ENCODE measurements at regions not wholly inside any gene's neighbourhood (a gene's known extent, or its start where the extent isn't known, plus 50 kb on each side); places are given as distances from the start of the nearest gene placed in this dataset.

DNA sequence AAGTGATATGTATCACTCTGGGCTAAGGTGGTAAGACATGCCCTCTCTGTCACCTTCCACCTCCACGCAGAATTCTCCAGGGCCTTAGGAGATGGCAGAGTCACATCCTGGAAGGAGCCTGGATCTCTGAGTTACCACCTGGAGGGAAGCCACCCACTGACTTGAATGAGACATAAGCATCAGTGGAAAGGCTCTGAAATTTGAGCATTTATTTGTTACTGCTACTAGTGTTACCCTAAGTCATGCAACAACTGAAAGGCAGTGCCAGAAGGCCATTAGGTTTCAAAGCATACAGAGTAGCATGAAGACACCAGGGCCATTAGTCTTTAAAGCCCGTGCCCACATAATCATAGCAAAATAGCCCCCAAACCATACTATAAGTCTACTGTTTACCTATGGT lies 230.3 kb upstream of the IRF2BP2 start:
- Histone ChIP-seq H3K4me1 (ENCODE audit: control extremely low read depth in 1 of 4, control insufficient read depth in 4 of 4, insufficient read depth in 4 of 4, low read length in 3 of 4) (peaks cover 43 to 79% (median 52%) of the 10 kb centered on the region in 4 experiments), H3K36me3 (ENCODE audit: control insufficient read depth in 4 of 4, insufficient read depth in 4 of 4, low read length in 3 of 4) (no peaks in the 10 kb centered on the region), H3K4me3 (ENCODE audit: control insufficient read depth in 1 of 7, extremely low read depth in 1 of 7, insufficient read depth in 4 of 7, low read depth in 2 of 7, low read length in 6 of 7) (no peak overlapping the region), H3K27ac (ENCODE audit: insufficient read depth in 1 of 2, low read depth in 1 of 2, low read length in 2 of 2, poor library complexity in 1 of 2, severe bottlenecking in 2 of 2) (no peak overlapping the region), H3K9me3 (ENCODE audit: control extremely low read depth in 1 of 5, control insufficient read depth in 4 of 5, insufficient read depth in 2 of 5, low read depth in 1 of 5, low read length in 4 of 5) (no peaks in the 10 kb centered on the region), H3K27me3 (replicated peaks in 2 of 5; ENCODE audit: control insufficient read depth in 4 of 5, insufficient read depth in 5 of 5, low read length in 4 of 5) (no peaks in the 10 kb centered on the region)
- 100% methylated on average over 1 of the region's 2 CpGs for WGBS (ENCODE audit: insufficient coverage)
- CTCF ChIA-PET: interaction anchor here (1.0 to 2.5 kb wide), 8 partner anchors 8 to 253 kb away, joined by 3 to 12 read pairs (median 4); no protein-coding TSS in a partner anchor
- POLR2A ChIA-PET: no interaction called here
- no peak for DNase-seq

GRCh38 chr1:234839663-234840062 lies 229.7 kb upstream of the IRF2BP2 start:
- Histone ChIP-seq H3K36me3 (ENCODE audit: control insufficient read depth in 4 of 4, insufficient read depth in 4 of 4, low read length in 3 of 4) (no peaks in the 10 kb centered on the region), H3K4me3 (ENCODE audit: control insufficient read depth in 1 of 7, extremely low read depth in 1 of 7, insufficient read depth in 4 of 7, low read depth in 2 of 7, low read length in 6 of 7) (no peak overlapping the region), H3K27ac (ENCODE audit: insufficient read depth in 1 of 2, low read depth in 1 of 2, low read length in 2 of 2, poor library complexity in 1 of 2, severe bottlenecking in 2 of 2) (no peak overlapping the region), H3K4me1 (ENCODE audit: control extremely low read depth in 1 of 4, control insufficient read depth in 4 of 4, insufficient read depth in 4 of 4, low read length in 3 of 4) (peaks cover 37 to 73% (median 46%) of the 10 kb centered on the region in 4 experiments), H3K9me3 (ENCODE audit: control extremely low read depth in 1 of 5, control insufficient read depth in 4 of 5, insufficient read depth in 2 of 5, low read depth in 1 of 5, low read length in 4 of 5) (no peaks in the 10 kb centered on the region), H3K27me3 (replicated peaks in 2 of 5; ENCODE audit: control insufficient read depth in 4 of 5, insufficient read depth in 5 of 5, low read length in 4 of 5) (no peaks in the 10 kb centered on the region)
- ChIA-PET CTCF (interaction anchor here (0.8 to 2.2 kb wide), 7 partner anchors 8 to 340 kb away, joined by 3 to 6 read pairs (median 4); no protein-coding TSS in a partner anchor), POLR2A (no interaction called here)
- DNase-seq: no peak
- 96% methylated on average over 2 of the region's 2 CpGs for WGBS (ENCODE audit: insufficient coverage)

- WGBS (ENCODE audit: insufficient coverage): no CpG with 5 or more reads among the region's 1 CpG
- Histone ChIP-seq H3K4me3 (ENCODE audit: control insufficient read depth in 1 of 7, extremely low read depth in 1 of 7, insufficient read depth in 4 of 7, low read depth in 2 of 7, low read length in 6 of 7) (no peak overlapping the region), H3K4me1 (ENCODE audit: control extremely low read depth in 1 of 4, control insufficient read depth in 4 of 4, insufficient read depth in 4 of 4, low read length in 3 of 4) (peaks cover 30 to 64% (median 38%) of the 10 kb centered on the region in 4 experiments), H3K9me3 (ENCODE audit: control extremely low read depth in 1 of 5, control insufficient read depth in 4 of 5, insufficient read depth in 2 of 5, low read depth in 1 of 5, low read length in 4 of 5) (no peaks in the 10 kb centered on the region), H3K36me3 (ENCODE audit: control insufficient read depth in 4 of 4, insufficient read depth in 4 of 4, low read length in 3 of 4) (no peaks in the 10 kb centered on the region), H3K27ac (ENCODE audit: insufficient read depth in 1 of 2, low read depth in 1 of 2, low read length in 2 of 2, poor library complexity in 1 of 2, severe bottlenecking in 2 of 2) (peak overlapping the region in 1 of 2 experiments; percentile 30), H3K27me3 (replicated peaks in 2 of 5; ENCODE audit: control insufficient read depth in 4 of 5, insufficient read depth in 5 of 5, low read length in 4 of 5) (no peaks in the 10 kb centered on the region)
- ChIA-PET POLR2A (interaction anchor here (0.6 to 1.2 kb wide), 3 partner anchors 17 to 66 kb away, joined by 3 to 6 read pairs (median 3); no protein-coding TSS in a partner anchor), CTCF (interaction anchor here (0.6 to 2.2 kb wide), 8 partner anchors 9 to 339 kb away, joined by 3 to 6 read pairs (median 3); no protein-coding TSS in a partner anchor)
- no peak for DNase-seq
Measured at GRCh38 chr1:234838820-234839219, 228.8 kb upstream of the IRF2BP2 start.

DNA sequence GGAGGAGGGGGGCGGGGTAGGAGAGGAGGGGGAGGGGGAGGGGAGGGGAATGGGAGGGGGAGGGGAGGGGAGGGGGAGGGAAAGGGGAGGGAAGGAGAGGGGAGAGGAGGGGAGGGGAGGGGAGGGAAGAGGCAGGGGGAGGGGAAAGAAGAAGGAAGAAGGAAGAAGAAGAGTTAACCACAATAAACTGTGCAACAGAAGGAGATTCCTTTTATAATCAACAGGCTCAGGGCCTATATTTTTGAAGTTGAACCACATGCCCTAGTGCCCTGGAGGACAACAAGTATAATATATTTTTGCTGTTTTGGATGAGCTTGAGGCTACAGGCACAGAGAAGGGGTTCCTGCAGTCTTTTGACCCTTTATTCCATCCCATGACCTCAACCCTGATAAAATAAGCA lies 228.2 kb upstream of the IRF2BP2 start:
- POLR2A ChIA-PET: interaction anchor here (0.6 to 1.2 kb wide), 2 partner anchors 56 to 65 kb away, joined by 3 to 6 read pairs; no protein-coding TSS in a partner anchor
- no CpG with 5 or more reads among the region's 1 CpG for WGBS (ENCODE audit: insufficient coverage)

GRCh38 chr1:234837713-234838112 lies 227.7 kb upstream of the IRF2BP2 start:
- Histone ChIP-seq H3K27me3 (replicated peaks in 2 of 5; ENCODE audit: control insufficient read depth in 4 of 5, insufficient read depth in 5 of 5, low read length in 4 of 5) (no peaks in the 10 kb centered on the region), H3K27ac (ENCODE audit: insufficient read depth in 1 of 2, low read depth in 1 of 2, low read length in 2 of 2, poor library complexity in 1 of 2, severe bottlenecking in 2 of 2) (no peak overlapping the region), H3K36me3 (ENCODE audit: control insufficient read depth in 4 of 4, insufficient read depth in 4 of 4, low read length in 3 of 4) (no peaks in the 10 kb centered on the region), H3K4me1 (ENCODE audit: control extremely low read depth in 1 of 4, control insufficient read depth in 4 of 4, insufficient read depth in 4 of 4, low read length in 3 of 4) (peaks cover 20 to 53% (median 29%) of the 10 kb centered on the region in 4 experiments), H3K4me3 (ENCODE audit: control insufficient read depth in 1 of 7, extremely low read depth in 1 of 7, insufficient read depth in 4 of 7, low read depth in 2 of 7, low read length in 6 of 7) (no peak overlapping the region), H3K9me3 (ENCODE audit: control extremely low read depth in 1 of 5, control insufficient read depth in 4 of 5, insufficient read depth in 2 of 5, low read depth in 1 of 5, low read length in 4 of 5) (no peaks in the 10 kb centered on the region)
- CTCF ChIA-PET: no interaction called here
- POLR2A ChIA-PET: interaction anchor here (1.2 kb wide), 1 partner anchor 65 kb away, joined by 6 read pairs; no protein-coding TSS in a partner anchor
- no peak for DNase-seq

More for the DNA sequence above, 228.2 kb upstream of the IRF2BP2 start:
- Histone ChIP-seq H3K4me3 (ENCODE audit: control insufficient read depth in 1 of 7, extremely low read depth in 1 of 7, insufficient read depth in 4 of 7, low read depth in 2 of 7, low read length in 6 of 7) (no peak overlapping the region), H3K36me3 (ENCODE audit: control insufficient read depth in 4 of 4, insufficient read depth in 4 of 4, low read length in 3 of 4) (no peaks in the 10 kb centered on the region), H3K9me3 (ENCODE audit: control extremely low read depth in 1 of 5, control insufficient read depth in 4 of 5, insufficient read depth in 2 of 5, low read depth in 1 of 5, low read length in 4 of 5) (no peaks in the 10 kb centered on the region), H3K4me1 (ENCODE audit: control extremely low read depth in 1 of 4, control insufficient read depth in 4 of 4, insufficient read depth in 4 of 4, low read length in 3 of 4) (peaks cover 25 to 58% (median 33%) of the 10 kb centered on the region in 4 experiments), H3K27me3 (replicated peaks in 2 of 5; ENCODE audit: control insufficient read depth in 4 of 5, insufficient read depth in 5 of 5, low read length in 4 of 5) (no peaks in the 10 kb centered on the region), H3K27ac (ENCODE audit: insufficient read depth in 1 of 2, low read depth in 1 of 2, low read length in 2 of 2, poor library complexity in 1 of 2, severe bottlenecking in 2 of 2) (peak overlapping the region in 1 of 2 experiments; percentile 30)
- CTCF ChIA-PET: interaction anchor here (2.2 kb wide), 1 partner anchor 32 kb away, joined by 6 read pairs; no protein-coding TSS in a partner anchor
- DNase-seq: peak in 1 of 3 donors; percentile 56

DNA sequence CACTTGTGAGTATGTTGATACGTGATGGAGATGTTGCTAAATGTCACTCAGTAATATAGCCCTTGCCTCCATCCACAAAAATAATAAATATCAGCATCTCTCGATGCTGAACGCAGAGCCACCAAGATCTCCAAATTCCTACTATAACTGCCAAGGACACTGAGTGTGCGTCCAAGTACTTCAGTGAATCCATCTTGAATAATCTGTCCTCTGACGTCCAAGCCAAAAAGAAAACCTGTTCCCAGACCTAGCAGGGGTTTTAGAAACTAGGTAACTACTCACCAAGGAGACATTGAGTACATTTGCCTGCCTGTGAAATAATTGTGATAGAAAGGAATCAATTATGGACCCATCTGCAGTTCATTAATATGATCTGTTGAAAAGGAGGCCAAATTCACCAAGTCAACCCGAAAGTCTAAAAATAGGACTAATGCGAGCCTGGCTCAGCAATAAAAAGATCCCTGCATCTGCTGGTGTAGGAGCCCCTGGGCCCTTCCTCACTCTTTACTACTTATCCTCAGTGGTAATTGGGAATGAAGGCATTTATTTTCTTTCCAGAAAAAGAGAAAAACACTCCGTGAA lies 226.9 kb upstream of the IRF2BP2 start:
- no peaks in the 10 kb centered on the region for H3K36me3 ChIP-seq (ENCODE audit: control insufficient read depth in 4 of 4, insufficient read depth in 4 of 4, low read length in 3 of 4)
- H3K27me3 ChIP-seq (replicated peaks in 2 of 5; ENCODE audit: control insufficient read depth in 4 of 5, insufficient read depth in 5 of 5, low read length in 4 of 5): no peaks in the 10 kb centered on the region
- no peak overlapping the region for H3K27ac ChIP-seq (ENCODE audit: insufficient read depth in 1 of 2, low read depth in 1 of 2, low read length in 2 of 2, poor library complexity in 1 of 2, severe bottlenecking in 2 of 2)
- ChIA-PET POLR2A (no interaction called here), CTCF (no interaction called here)
- H3K4me3 ChIP-seq (ENCODE audit: control insufficient read depth in 1 of 7, extremely low read depth in 1 of 7, insufficient read depth in 4 of 7, low read depth in 2 of 7, low read length in 6 of 7): no peak overlapping the region
- DNase-seq: no peak
- peaks cover 13 to 45% (median 20%) of the 10 kb centered on the region in 4 experiments for H3K4me1 ChIP-seq (ENCODE audit: control extremely low read depth in 1 of 4, control insufficient read depth in 4 of 4, insufficient read depth in 4 of 4, low read length in 3 of 4)
- H3K9me3 ChIP-seq (ENCODE audit: control extremely low read depth in 1 of 5, control insufficient read depth in 4 of 5, insufficient read depth in 2 of 5, low read depth in 1 of 5, low read length in 4 of 5): no peaks in the 10 kb centered on the region
- 98% methylated on average over 6 of the region's 8 CpGs for WGBS (ENCODE audit: insufficient coverage)

GRCh38 chr1:234836045-234836681 lies 226.2 kb upstream of the IRF2BP2 start:
- ChIA-PET POLR2A (no interaction called here), CTCF (interaction anchor here (0.9 to 1.2 kb wide), 2 partner anchors 10 to 55 kb away, joined by 3 to 4 read pairs; no protein-coding TSS in a partner anchor)
- Histone ChIP-seq H3K4me3 (ENCODE audit: control insufficient read depth in 1 of 7, extremely low read depth in 1 of 7, insufficient read depth in 4 of 7, low read depth in 2 of 7, low read length in 6 of 7) (no peak overlapping the region), H3K36me3 (ENCODE audit: control insufficient read depth in 4 of 4, insufficient read depth in 4 of 4, low read length in 3 of 4) (no peaks in the 10 kb centered on the region), H3K27me3 (replicated peaks in 2 of 5; ENCODE audit: control insufficient read depth in 4 of 5, insufficient read depth in 5 of 5, low read length in 4 of 5) (no peaks in the 10 kb centered on the region), H3K27ac (ENCODE audit: insufficient read depth in 1 of 2, low read depth in 1 of 2, low read length in 2 of 2, poor library complexity in 1 of 2, severe bottlenecking in 2 of 2) (no peak overlapping the region), H3K4me1 (ENCODE audit: control extremely low read depth in 1 of 4, control insufficient read depth in 4 of 4, insufficient read depth in 4 of 4, low read length in 3 of 4) (peaks cover 8 to 38% (median 13%) of the 10 kb centered on the region in 4 experiments), H3K9me3 (ENCODE audit: control extremely low read depth in 1 of 5, control insufficient read depth in 4 of 5, insufficient read depth in 2 of 5, low read depth in 1 of 5, low read length in 4 of 5) (no peaks in the 10 kb centered on the region)
- WGBS (ENCODE audit: insufficient coverage): 94% methylated on average over 6 of the region's 7 CpGs
- DNase-seq: no peak
